Gastrocnemius medialis (tissue), 4 donors: ENCODE measurements at regions not wholly inside any gene's neighbourhood (a gene's known extent, or its start where the extent isn't known, plus 50 kb on each side); places are given as distances from the start of the nearest gene placed in this dataset.

Experiments used
- CTCF ChIP-seq, 5 experiments: fragments of 450-650 bp in 3 of 5; fragments of 200-600 bp in 2 of 5; sonication (generic) in 2 of 5; IDR thresholded peaks in 4 of 5; conservative IDR thresholded peaks in 1 of 5; 1 replicate in 4 of 5; 2 replicates in 1 of 5; pipeline ENCODE4 v1.5.1; 2016 to 2019; ENCODE audit warnings: antibody characterized with exemption in 5 of 5, mild to moderate bottlenecking in 3 of 5, moderate library complexity in 3 of 5
- POLR2A ChIP-seq, 2 donors: fragments of 450-650 bp; IDR thresholded peaks; one replicate each; pipeline ENCODE4 v1.6.1; 2017; ENCODE audit warnings: antibody characterized with exemption in 2 of 2, mild to moderate bottlenecking in 2 of 2, moderate library complexity in 2 of 2

GRCh38 chr13:103351035-103351828 is 285.0 kb upstream of the SLC10A2 start:
- TF ChIP-seq POLR2A (IDR thresholded peaks at IDR 0.05) (no peak), CTCF (IDR thresholded peaks at IDR 0.05 in 4 of 5, conservative IDR thresholded peaks at IDR 0.05 in 1 of 5) (no peak)
